ENCODE measurements at regions not wholly inside any gene's neighbourhood (a gene's known extent, or its start where the extent isn't known, plus 50 kb on each side); places are given as distances from the start of the nearest gene placed in this dataset.
"Not testable (repeated sequence)": the region's sequence is repeated elsewhere in the genome, so short reads cannot be mapped to it uniquely, and the experiment has no call there.

DNA sequence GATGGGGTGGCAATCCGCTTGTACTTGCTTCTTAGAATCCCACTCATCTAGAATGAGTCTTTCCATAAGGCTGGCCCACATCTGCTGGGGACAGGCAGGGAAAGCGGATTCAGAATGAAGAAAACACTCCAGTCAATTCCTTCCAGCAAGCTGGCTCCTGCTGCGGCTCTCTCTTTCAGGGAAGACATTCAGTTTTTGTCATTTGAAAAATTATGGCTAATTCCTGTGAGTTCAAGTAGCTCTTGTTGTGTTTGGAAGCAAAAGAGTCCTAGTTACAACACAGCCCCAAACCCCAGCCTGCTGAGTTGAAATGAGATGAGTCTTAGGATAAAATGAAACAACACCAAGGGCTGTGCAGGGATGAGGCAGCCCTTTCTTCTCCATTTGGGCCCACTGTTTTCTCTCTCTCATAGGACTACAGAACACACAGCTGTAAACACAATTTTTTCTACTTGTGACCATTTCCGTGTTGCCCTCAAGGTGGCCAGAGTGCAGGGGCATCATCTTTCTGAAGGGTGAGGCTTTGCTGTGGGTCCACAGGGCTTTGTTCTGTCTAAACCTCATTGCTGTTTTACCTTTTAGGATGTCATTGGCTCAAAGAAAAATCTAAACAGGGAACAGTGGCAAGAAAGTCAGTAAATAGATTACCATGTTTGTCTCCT is 90.8 kb upstream of the EEPD1 start:
- peaks cover 11% of the 10 kb centered on the region for H3K27me3 Mint-ChIP-seq (ENCODE audit: low read depth)
- no peak overlapping the region for H3K4me3 Mint-ChIP-seq (ENCODE audit: unreplicated experiment)
- no peaks in the 10 kb centered on the region for H3K9me3 Mint-ChIP-seq (ENCODE audit: low read depth)
- DNase-seq (ENCODE audit: low spot score), result no peak
- H3K27ac Mint-ChIP-seq (ENCODE audit: unreplicated experiment), result no peak overlapping the region
- H3K4me1 Mint-ChIP-seq (ENCODE audit: low read depth), result no peaks in the 10 kb centered on the region
- peaks cover 2% of the 10 kb centered on the region for H3K36me3 Mint-ChIP-seq (ENCODE audit: low read depth)
- TF ChIP-seq, protein P1, sequence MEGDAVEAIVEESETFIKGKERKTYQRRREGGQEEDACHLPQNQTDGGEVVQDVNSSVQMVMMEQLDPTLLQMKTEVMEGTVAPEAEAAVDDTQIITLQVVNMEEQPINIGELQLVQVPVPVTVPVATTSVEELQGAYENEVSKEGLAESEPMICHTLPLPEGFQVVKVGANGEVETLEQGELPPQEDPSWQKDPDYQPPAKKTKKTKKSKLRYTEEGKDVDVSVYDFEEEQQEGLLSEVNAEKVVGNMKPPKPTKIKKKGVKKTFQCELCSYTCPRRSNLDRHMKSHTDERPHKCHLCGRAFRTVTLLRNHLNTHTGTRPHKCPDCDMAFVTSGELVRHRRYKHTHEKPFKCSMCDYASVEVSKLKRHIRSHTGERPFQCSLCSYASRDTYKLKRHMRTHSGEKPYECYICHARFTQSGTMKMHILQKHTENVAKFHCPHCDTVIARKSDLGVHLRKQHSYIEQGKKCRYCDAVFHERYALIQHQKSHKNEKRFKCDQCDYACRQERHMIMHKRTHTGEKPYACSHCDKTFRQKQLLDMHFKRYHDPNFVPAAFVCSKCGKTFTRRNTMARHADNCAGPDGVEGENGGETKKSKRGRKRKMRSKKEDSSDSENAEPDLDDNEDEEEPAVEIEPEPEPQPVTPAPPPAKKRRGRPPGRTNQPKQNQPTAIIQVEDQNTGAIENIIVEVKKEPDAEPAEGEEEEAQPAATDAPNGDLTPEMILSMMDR (IDR thresholded peaks at IDR 0.05), result no peak

DNA sequence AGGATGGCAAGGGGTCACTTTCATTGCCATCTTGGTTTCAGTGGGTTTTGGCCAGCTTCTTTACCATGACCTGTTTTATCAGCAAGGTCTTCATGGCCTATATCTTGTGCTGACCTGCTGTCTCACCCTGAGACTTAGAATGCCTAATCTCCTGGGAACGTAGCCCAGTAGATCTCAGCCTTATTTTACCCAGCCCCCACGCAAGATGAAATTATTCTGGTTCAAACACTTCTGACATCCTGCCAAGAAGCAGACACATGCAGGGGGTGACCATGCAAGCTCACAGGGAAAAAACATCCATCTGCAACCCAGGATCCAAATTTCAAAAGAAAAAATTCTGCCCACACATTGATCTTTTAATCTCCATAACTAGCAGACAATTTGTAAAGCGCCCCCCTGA is 88.4 kb upstream of the EEPD1 start:
- Mint-ChIP-seq H3K4me3 (ENCODE audit: unreplicated experiment) (no peak overlapping the region), H3K4me1 (ENCODE audit: low read depth) (no peaks in the 10 kb centered on the region), H3K9me3 (ENCODE audit: low read depth) (no peaks in the 10 kb centered on the region), H3K27me3 (ENCODE audit: low read depth) (peaks cover 3% of the 10 kb centered on the region), H3K36me3 (ENCODE audit: low read depth) (no peaks in the 10 kb centered on the region), H3K27ac (ENCODE audit: unreplicated experiment) (no peak overlapping the region)
- TF ChIP-seq, protein P1 (IDR thresholded peaks at IDR 0.05), result no peak
- no peak for DNase-seq (ENCODE audit: low spot score)

DNA sequence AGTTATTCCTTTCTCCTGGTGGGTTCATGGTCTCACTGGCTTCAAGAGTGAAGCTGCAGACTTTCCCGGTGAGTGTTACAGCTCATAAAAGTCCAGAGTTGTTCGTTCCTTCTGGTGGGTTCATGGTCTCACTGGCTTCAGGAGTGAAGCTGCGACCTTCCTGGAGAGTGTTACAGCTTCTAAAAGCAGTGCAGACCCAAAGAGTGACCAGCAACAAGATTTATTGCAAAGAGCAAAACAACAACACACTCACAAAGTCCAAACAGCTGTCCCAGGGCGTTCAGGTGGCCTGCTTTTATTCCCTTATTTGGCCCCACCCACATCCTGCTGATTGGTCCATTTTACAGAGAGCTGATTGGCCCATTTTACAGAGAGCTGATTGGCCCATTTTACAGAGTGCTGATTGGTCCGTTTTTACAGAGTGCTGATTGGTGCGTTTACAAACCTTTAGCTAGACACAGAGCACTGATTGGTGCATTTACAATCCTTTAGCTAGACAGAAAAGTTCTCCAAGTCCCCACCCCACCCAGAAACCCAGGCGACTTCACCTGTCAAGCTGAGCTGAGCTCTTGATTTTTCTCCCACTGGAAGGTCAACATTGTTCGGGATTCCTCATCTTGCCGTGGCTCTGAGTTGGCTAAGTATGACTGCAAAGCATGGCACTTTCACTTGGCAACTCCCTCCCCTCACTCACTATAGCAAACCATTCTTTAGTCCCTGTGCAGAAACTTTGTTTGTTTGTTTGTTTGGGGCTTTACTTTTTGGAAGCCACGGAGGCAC is 87.3 kb upstream of the EEPD1 start:
- not testable (repeated sequence) for H3K36me3 Mint-ChIP-seq (ENCODE audit: low read depth); H3K4me3 Mint-ChIP-seq (ENCODE audit: unreplicated experiment); H3K27me3 Mint-ChIP-seq (ENCODE audit: low read depth); DNase-seq (ENCODE audit: low spot score); H3K4me1 Mint-ChIP-seq (ENCODE audit: low read depth); H3K27ac Mint-ChIP-seq (ENCODE audit: unreplicated experiment); H3K9me3 Mint-ChIP-seq (ENCODE audit: low read depth)

DNA sequence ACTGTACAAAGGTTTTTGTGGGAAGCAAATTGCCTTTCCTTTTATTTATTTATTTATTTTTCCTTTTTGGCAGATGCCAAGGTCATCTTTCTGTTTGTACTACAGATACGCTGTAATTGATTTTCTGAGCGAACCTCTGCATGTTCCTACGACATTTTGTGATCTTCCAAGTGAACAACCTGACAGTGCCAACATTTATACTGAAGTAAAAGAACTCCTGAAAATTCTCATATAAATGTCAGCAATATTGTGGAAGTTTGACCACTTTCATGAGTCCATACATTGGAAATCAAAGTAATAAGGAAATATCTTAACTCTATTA is 86.8 kb upstream of the EEPD1 start:
- H3K4me1 Mint-ChIP-seq (ENCODE audit: low read depth), result no peaks in the 10 kb centered on the region
- H3K27me3 Mint-ChIP-seq (ENCODE audit: low read depth), result peaks cover 4% of the 10 kb centered on the region
- no peaks in the 10 kb centered on the region for H3K36me3 Mint-ChIP-seq (ENCODE audit: low read depth)
- H3K4me3 Mint-ChIP-seq (ENCODE audit: unreplicated experiment), result no peak overlapping the region
- TF ChIP-seq, protein P1 (IDR thresholded peaks at IDR 0.05), result no peak
- H3K9me3 Mint-ChIP-seq (ENCODE audit: low read depth), result no peaks in the 10 kb centered on the region
- no peak overlapping the region for H3K27ac Mint-ChIP-seq (ENCODE audit: unreplicated experiment)
- DNase-seq (ENCODE audit: low spot score), result no peak

DNA sequence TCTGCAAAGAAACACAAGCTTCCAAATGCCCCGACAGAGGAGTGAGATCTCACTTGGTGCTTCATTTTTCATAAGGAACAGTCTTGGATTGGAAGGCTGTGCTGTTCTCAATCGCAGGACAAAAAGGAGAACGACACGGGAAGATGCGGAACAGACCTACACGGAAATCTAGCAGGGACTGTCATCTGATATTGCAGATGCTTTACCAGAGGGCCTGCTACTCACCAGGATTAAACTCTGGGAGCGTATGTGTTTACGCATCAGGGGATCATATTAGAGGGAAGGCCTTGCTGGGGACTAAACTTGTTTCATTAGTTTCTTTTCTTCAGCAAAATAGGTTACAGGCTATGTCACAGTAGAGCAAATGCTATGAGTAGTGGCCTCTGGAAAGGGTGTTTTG is 82.8 kb upstream of the EEPD1 start:
- Mint-ChIP-seq H3K27me3 (ENCODE audit: low read depth) (peaks cover 13% of the 10 kb centered on the region), H3K36me3 (ENCODE audit: low read depth) (no peaks in the 10 kb centered on the region), H3K4me3 (ENCODE audit: unreplicated experiment) (no peak overlapping the region), H3K4me1 (ENCODE audit: low read depth) (no peaks in the 10 kb centered on the region), H3K9me3 (ENCODE audit: low read depth) (no peaks in the 10 kb centered on the region), H3K27ac (ENCODE audit: unreplicated experiment) (no peak overlapping the region)
- TF ChIP-seq, protein P1 (IDR thresholded peaks at IDR 0.05), result no peak
- no peak for DNase-seq (ENCODE audit: low spot score)

DNA sequence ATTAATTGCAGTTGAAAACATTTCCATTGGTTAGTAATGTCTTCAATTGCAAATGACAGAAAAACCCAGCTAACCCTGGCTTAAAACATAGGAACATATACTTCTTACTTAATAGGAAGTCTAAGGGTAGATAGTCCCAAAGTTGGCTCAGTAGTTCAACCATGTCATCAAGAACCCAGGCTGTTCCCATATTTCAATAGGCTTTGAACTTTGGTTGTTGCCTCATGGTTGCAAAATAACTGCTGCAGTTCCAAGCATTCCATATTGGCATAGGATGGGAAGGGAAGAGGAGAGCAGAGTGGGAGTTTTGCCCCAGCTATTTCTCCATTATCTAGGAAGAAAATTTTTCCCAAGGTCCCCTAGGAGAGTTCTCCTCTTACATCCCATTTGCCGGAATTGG is 81.4 kb upstream of the EEPD1 start:
- no peak for DNase-seq (ENCODE audit: low spot score)
- Mint-ChIP-seq H3K36me3 (ENCODE audit: low read depth) (no peaks in the 10 kb centered on the region), H3K27ac (ENCODE audit: unreplicated experiment) (no peak overlapping the region), H3K9me3 (ENCODE audit: low read depth) (no peaks in the 10 kb centered on the region), H3K4me1 (ENCODE audit: low read depth) (peaks cover 4% of the 10 kb centered on the region), H3K27me3 (ENCODE audit: low read depth) (peaks cover 15% of the 10 kb centered on the region), H3K4me3 (ENCODE audit: unreplicated experiment) (no peak overlapping the region)
- TF ChIP-seq, protein P1 (IDR thresholded peaks at IDR 0.05), result no peak

Data from chondrocyte (in vitro differentiated cells).